Esophagus squamous epithelium (tissue), 5 donors: ENCODE measurements at regions not wholly inside any gene's neighbourhood (a gene's known extent, or its start where the extent isn't known, plus 50 kb on each side); places are given as distances from the start of the nearest gene placed in this dataset.

Experiments used
- DNase-seq: peaks from one replicate; lab custom pipeline; 2025; lab: John Stamatoyannopoulos, UW
- H3K27ac ChIP-seq, 4 donors: fragments of 200-600 bp; sonication (generic); one replicate each; pipeline ENCODE4 v1.5.1; 2016 to 2019; ENCODE audit warnings: mild to moderate bottlenecking in 1 of 4
- H3K27me3 ChIP-seq, 4 donors: fragments of 200-600 bp; sonication (generic); 1 replicate in 3 of 4; 2 replicates in 1 of 4; pipeline versions ENCODE4 v1.5.1 to v1.6.0; 2017 to 2021; ENCODE audit warnings: antibody characterized with exemption in 1 of 4
- H3K36me3 ChIP-seq, 3 donors: fragments of 200-600 bp; sonication (generic); one replicate each; pipeline ENCODE4 v1.5.1; 2016 to 2019
- H3K4me1 ChIP-seq, 3 donors: fragments of 200-600 bp; sonication (generic); one replicate each; pipeline ENCODE4 v1.5.1; 2017 to 2019
- H3K4me3 ChIP-seq, 4 donors: fragments of 200-600 bp; sonication (generic); 1 replicate in 3 of 4; 2 replicates in 1 of 4; pipeline ENCODE4 v1.5.1; 2016 to 2019; ENCODE audit warnings: mild to moderate bottlenecking in 2 of 4, moderate library complexity in 1 of 4
- H3K9me3 ChIP-seq, 3 donors: fragments of 200-600 bp; sonication (generic); one replicate each; pipeline ENCODE4 v1.5.1; 2016 to 2019
- CTCF ChIP-seq, 6 experiments: fragments of 450-650 bp in 4 of 6; fragments of 200-600 bp in 2 of 6; sonication (generic) in 2 of 6; IDR thresholded peaks; one replicate each; pipeline ENCODE4 v1.5.1; 2016 to 2019; ENCODE audit warnings: antibody characterized with exemption in 6 of 6, mild to moderate bottlenecking in 4 of 6, moderate library complexity in 4 of 6
- POLR2A ChIP-seq, 4 donors: fragments of 450-650 bp; IDR thresholded peaks; one replicate each; pipeline ENCODE4 v1.6.1; 2017; ENCODE audit warnings: antibody characterized with exemption in 4 of 4, mild to moderate bottlenecking in 4 of 4, moderate library complexity in 3 of 4
- WGBS, 2 donors: methylation state at CpG; one replicate each; pipeline ENCODE4 v1.1.5; 2018; 5-methylcytosine and 5-hydroxymethylcytosine counted together
- intact Hi-C: fragments of 100-400 bp; cut with DNase I; formaldehyde crosslinking; loops from one replicate; pipeline ENCODE4 v1.15.0; 2022
- donor health status: DM: yes; HTN: yes; CAD: no.

GRCh38 chr13:95381212-95381527 lies 79.9 kb upstream of the ABCC4 start:
- Histone ChIP-seq H3K4me1 (peaks cover 4 to 16% (median 7%) of the 10 kb centered on the region in 3 donors), H3K4me3 (no peak overlapping the region), H3K27ac (no peak overlapping the region), H3K27me3 (no peaks in the 10 kb centered on the region), H3K36me3 (no peaks in the 10 kb centered on the region), H3K9me3 (no peaks in the 10 kb centered on the region)
- 37 to 58% methylated on average over 4 to 5 of the region's 5 CpGs for WGBS, 2 donors
- intact Hi-C loops = loop anchor here (5.0 kb wide), 1 partner anchor 189 kb away; no protein-coding TSS in a partner anchor
- no peak for DNase-seq
- no peak for TF ChIP-seq POLR2A (IDR thresholded peaks at IDR 0.05)
- no peak for TF ChIP-seq CTCF (IDR thresholded peaks at IDR 0.05)

- 76 to 84% methylated on average over 2 of the region's 2 CpGs for WGBS, 2 donors
- no peak overlapping the region for H3K4me3 ChIP-seq
- H3K4me1 ChIP-seq = peaks cover 4 to 16% (median 7%) of the 10 kb centered on the region in 3 donors
- H3K9me3 ChIP-seq = no peaks in the 10 kb centered on the region
- no peaks in the 10 kb centered on the region for H3K36me3 ChIP-seq
- intact Hi-C loops = loop anchor here (5.0 kb wide), 1 partner anchor 190 kb away; no protein-coding TSS in a partner anchor
- DNase-seq = no peak
- H3K27ac ChIP-seq = no peak overlapping the region
- H3K27me3 ChIP-seq = no peaks in the 10 kb centered on the region
- TF ChIP-seq CTCF (IDR thresholded peaks at IDR 0.05) (no peak), POLR2A (IDR thresholded peaks at IDR 0.05) (no peak)
Measured at GRCh38 chr13:95382411-95382810, 81.2 kb upstream of the ABCC4 start.

- Histone ChIP-seq H3K27ac (no peak overlapping the region), H3K4me3 (no peak overlapping the region), H3K36me3 (no peaks in the 10 kb centered on the region), H3K9me3 (no peaks in the 10 kb centered on the region), H3K27me3 (no peaks in the 10 kb centered on the region), H3K4me1 (peaks cover 4 to 16% (median 7%) of the 10 kb centered on the region in 3 donors)
- WGBS, 2 donors = 68 to 74% methylated on average over 4 of the region's 4 CpGs
- intact Hi-C loops = loop anchor here (5.0 kb wide), 1 partner anchor 191 kb away; no protein-coding TSS in a partner anchor
- TF ChIP-seq POLR2A (IDR thresholded peaks at IDR 0.05) (no peak), CTCF (IDR thresholded peaks at IDR 0.05) (no peak)
- no peak for DNase-seq
Measured at GRCh38 chr13:95382916-95383315, 81.7 kb upstream of the ABCC4 start.

GRCh38 chr13:95385373-95385772 lies 84.1 kb upstream of the ABCC4 start:
- H3K4me1 ChIP-seq = peaks cover 4 to 13% (median 6%) of the 10 kb centered on the region in 3 donors
- no peak overlapping the region for H3K4me3 ChIP-seq
- H3K9me3 ChIP-seq = no peaks in the 10 kb centered on the region
- H3K27ac ChIP-seq = no peak overlapping the region
- WGBS, 2 donors = 29% methylated on average over 1 of the region's 1 CpG; no CpG with 5 or more reads in 1 of the 2 donors
- H3K36me3 ChIP-seq = no peaks in the 10 kb centered on the region
- H3K27me3 ChIP-seq = no peaks in the 10 kb centered on the region
- DNase-seq = no peak
- intact Hi-C loops = no loop called here
- TF ChIP-seq POLR2A (IDR thresholded peaks at IDR 0.05) = no peak
- TF ChIP-seq CTCF (IDR thresholded peaks at IDR 0.05) = no peak

- no peaks in the 10 kb centered on the region for H3K9me3 ChIP-seq
- TF ChIP-seq CTCF (IDR thresholded peaks at IDR 0.05) (no peak), POLR2A (IDR thresholded peaks at IDR 0.05) (no peak)
- H3K4me3 ChIP-seq = no peak overlapping the region
- H3K4me1 ChIP-seq = peaks cover 2 to 9% (median 3%) of the 10 kb centered on the region in 3 donors
- 70 to 71% methylated on average over 1 of the region's 1 CpG for WGBS, 2 donors
- intact Hi-C loops = no loop called here
- DNase-seq = no peak
- no peak overlapping the region for H3K27ac ChIP-seq
- no peaks in the 10 kb centered on the region for H3K27me3 ChIP-seq
- H3K36me3 ChIP-seq = no peaks in the 10 kb centered on the region
Measured at GRCh38 chr13:95385798-95386197, 84.5 kb upstream of the ABCC4 start.
